Cardiac fibroblast (primary cell): ENCODE measurements at regions not wholly inside any gene's neighbourhood (a gene's known extent, or its start where the extent isn't known, plus 50 kb on each side); places are given as distances from the start of the nearest gene placed in this dataset.

Experiments
- DNase-seq, 2 donors: peaks; one replicate each; pipeline versions ENCODE4 v3.0.0 to v3.0.0-alpha.2; 2010; ENCODE audit warnings: low read depth in 2 of 2
- H3K4me3 ChIP-seq, 2 donors: replicated peaks in 1 of 2; 1 replicate in 1 of 2; 2 replicates in 1 of 2; pipeline ENCODE4 v1.5.1; 2011; ENCODE audit warnings: low read depth in 2 of 2, low read length in 2 of 2, mild to moderate bottlenecking in 2 of 2, moderate library complexity in 1 of 2
- CTCF ChIP-seq: IDR thresholded peaks from one replicate; pipeline ENCODE4 v1.5.1; 2011; ENCODE audit warnings: low read depth, mild to moderate bottlenecking, low read length, inconsistent platforms

GRCh38 chr12:111032591-111032919 is 112.2 kb upstream of the MYL2 start:
- DNase-seq: no peak
- H3K4me3 ChIP-seq: no peak overlapping the region
- no peak for TF ChIP-seq CTCF

GRCh38 chr12:111031916-111032590 is 111.7 kb upstream of the MYL2 start:
- no peak overlapping the region for H3K4me3 ChIP-seq
- DNase-seq: no peak
- no peak for TF ChIP-seq CTCF

GRCh38 chr12:111030800-111031199 is 110.4 kb upstream of the MYL2 start:
- TF ChIP-seq CTCF: no peak
- no peak for DNase-seq
- H3K4me3 ChIP-seq: no peak overlapping the region

GRCh38 chr12:111029732-111030131 is 109.4 kb upstream of the MYL2 start:
- no peak overlapping the region for H3K4me3 ChIP-seq
- DNase-seq: no peak
- no peak for TF ChIP-seq CTCF

- no peak overlapping the region for H3K4me3 ChIP-seq
- DNase-seq: no peak
- TF ChIP-seq CTCF: no peak
Measured at GRCh38 chr12:111029305-111029704, 108.9 kb upstream of the MYL2 start.

- TF ChIP-seq CTCF: no peak
- no peak for DNase-seq
- no peak overlapping the region for H3K4me3 ChIP-seq
Measured at GRCh38 chr12:111028830-111029229, 108.5 kb upstream of the MYL2 start.

- no peak for DNase-seq
- TF ChIP-seq CTCF: no peak
- no peak overlapping the region for H3K4me3 ChIP-seq
Measured at GRCh38 chr12:111027431-111027830, 107.1 kb upstream of the MYL2 start.
